NCI-H69 (cell line): ENCODE measurements at regions not wholly inside any gene's neighbourhood (a gene's known extent, or its start where the extent isn't known, plus 50 kb on each side); places are given as distances from the start of the nearest gene placed in this dataset.
"Not testable (repeated sequence)": the region's sequence is repeated elsewhere in the genome, so short reads cannot be mapped to it uniquely, and the experiment has no call there.

ENCODE experiments used
- DNase-seq: peaks from one replicate; lab custom pipeline; 2025; lab: John Stamatoyannopoulos, UW

DNA sequence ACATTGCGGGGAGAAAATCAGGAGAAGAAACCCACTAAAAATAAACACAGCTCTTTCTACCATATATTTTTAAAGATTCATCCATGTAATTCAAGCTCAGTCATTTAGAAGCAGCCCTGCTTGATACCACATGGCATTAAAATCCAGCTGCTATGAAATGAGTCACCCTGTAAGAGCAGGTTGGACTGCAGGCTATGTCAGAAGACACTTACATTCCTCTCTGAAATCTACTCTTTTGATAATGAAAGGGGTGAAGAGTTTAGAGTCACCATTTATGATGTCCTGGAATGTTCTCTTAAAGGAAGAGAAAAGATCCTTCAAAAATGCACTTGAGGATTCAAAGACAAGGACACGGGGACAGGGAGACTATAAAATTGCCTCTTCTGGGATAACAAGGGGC, 100.6 kb upstream of the APCDD1 start:
- peak; percentile 80 for DNase-seq

- DNase-seq: no peak
Observed at GRCh38 chr18:10354241-10354811, 100.1 kb upstream of the APCDD1 start.

DNA sequence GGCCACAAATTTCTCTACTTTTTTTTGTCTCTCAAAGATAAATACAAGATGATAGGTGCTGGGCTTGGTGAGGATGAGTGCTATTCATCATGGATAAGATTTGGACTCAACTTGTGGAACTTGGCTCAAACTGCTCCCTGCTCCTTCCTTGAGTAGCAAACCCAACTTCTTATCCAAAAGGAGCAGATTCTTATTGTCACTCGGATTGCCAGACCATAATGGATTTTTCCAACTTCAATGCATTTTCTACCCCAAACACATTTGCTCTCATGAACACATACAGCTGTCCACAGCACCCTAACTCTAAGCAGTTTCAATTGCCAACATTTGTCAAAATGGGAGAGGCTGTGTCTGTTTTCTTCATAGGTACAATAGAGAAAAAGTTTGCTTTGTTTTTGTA, 99.5 kb upstream of the APCDD1 start:
- DNase-seq: no peak

DNA sequence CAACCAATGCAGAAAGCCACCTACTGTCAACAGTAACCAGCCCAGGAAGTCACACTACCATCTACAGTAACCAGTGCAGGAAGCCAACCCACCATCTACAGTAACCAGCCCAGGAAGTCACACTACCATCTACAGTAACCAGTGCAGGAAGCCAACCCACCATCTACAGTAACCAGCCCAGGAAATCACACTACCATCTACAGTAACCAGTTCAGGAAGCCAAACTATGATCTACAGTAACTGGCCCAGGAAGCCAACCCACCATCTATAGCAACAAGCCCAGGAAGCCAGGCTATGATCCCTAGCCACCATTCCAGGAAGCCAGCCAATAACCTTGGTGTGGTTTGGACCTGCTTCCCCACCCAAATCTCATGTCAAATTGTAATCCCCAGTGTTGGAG, 97.4 kb upstream of the APCDD1 start:
- DNase-seq: not testable (repeated sequence)

- no peak for DNase-seq
Observed at GRCh38 chr18:10361660-10362059, 92.8 kb upstream of the APCDD1 start.

GRCh38 chr18:10365021-10365500, 89.4 kb upstream of the APCDD1 start:
- DNase-seq: no peak

- no peak for DNase-seq
Observed at GRCh38 chr18:10365901-10366300, 88.5 kb upstream of the APCDD1 start.

- DNase-seq: no peak
Observed at GRCh38 chr18:10367836-10368235, 86.6 kb upstream of the APCDD1 start.

- DNase-seq: no peak
Observed at GRCh38 chr18:10368456-10369453, 85.7 kb upstream of the APCDD1 start.

- DNase-seq: no peak
Observed at GRCh38 chr18:10370716-10371115, 83.7 kb upstream of the APCDD1 start.

DNA sequence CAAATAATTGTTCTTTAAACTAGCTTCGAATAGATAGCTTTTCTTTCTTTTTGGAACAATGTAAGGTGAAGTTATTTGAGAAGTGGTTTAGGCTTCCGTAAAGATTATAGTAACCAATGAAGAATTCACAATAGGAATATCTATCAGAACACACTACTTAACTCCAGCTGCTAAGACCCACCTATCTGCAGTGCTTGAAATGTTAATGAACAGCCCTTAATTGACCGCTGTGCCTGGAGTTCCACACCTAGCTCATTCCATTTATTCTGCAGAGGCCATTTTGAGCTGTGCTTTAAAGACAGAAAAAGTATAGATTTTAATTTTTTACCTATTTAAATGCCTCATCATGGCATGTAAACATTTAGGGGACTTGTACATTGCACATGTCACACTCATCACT, 83.3 kb upstream of the APCDD1 start:
- DNase-seq: no peak

GRCh38 chr18:10374195-10374594, 80.2 kb upstream of the APCDD1 start:
- DNase-seq: peak; percentile 63

DNA sequence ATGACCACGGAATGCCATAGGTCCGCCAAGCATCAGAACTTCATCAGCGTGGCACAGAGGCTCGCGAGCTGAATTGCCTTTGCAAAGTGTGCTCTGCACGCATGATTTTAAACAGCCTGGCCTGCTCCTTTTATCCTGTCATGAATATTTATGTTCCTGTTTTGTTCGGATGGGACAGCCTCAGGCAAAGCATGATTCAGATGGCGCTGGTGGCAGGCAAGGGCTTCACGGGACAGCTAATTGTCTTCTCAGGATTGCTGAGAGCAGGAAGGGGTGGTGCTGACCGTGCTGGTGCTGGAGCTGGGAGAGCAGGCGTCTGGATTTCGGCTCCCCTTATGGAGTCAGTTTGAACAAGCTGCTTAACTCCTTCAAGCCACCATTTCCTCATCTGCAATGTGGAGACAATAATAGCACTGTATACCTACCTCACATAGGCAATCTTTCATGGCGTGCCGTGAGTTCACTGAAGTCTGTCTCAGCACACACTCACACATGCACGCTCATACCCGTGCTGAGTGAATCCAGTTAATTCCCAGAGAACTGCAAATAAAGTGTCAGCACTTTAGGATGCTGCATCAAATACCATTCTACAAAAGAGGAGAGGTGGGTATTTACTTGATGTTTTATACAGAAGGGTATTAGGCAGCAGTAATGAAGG, 79.7 kb upstream of the APCDD1 start:
- DNase-seq: peak; percentile 97

GRCh38 chr18:10376731-10377130, 77.7 kb upstream of the APCDD1 start:
- peak; percentile 94 for DNase-seq

GRCh38 chr18:10377956-10378355, 76.5 kb upstream of the APCDD1 start:
- DNase-seq: no peak

- peak; percentile 48 for DNase-seq
Observed at GRCh38 chr18:10378688-10379420, 75.6 kb upstream of the APCDD1 start.

DNA sequence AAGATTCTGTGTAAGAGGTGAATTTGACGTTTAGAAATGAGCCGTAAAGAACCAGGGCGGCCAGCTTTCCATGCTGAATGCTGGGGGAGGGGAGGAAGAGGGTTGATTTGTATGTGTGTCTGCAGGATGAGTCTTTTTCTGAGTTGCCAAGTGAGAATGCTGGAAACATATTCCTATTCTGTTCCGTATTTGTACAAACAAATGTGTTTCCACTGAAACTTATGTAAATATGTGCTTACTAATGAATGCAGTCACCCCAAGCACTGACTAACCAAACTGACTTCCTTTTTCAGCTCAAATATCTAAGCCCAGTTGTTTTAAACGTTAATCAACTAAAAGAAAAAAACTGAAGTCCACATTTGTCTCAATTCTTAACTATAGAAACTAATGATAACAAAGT, 74.9 kb upstream of the APCDD1 start:
- DNase-seq: peak; percentile 58

- DNase-seq: no peak
Observed at GRCh38 chr18:10381516-10381915, 72.9 kb upstream of the APCDD1 start.

- DNase-seq: peak; percentile 73
Observed at GRCh38 chr18:10381951-10382350, 72.5 kb upstream of the APCDD1 start.

GRCh38 chr18:10386049-10386448, 68.4 kb upstream of the APCDD1 start:
- no peak for DNase-seq

- DNase-seq: no peak
Observed at GRCh38 chr18:10386956-10387355, 67.5 kb upstream of the APCDD1 start.

DNA sequence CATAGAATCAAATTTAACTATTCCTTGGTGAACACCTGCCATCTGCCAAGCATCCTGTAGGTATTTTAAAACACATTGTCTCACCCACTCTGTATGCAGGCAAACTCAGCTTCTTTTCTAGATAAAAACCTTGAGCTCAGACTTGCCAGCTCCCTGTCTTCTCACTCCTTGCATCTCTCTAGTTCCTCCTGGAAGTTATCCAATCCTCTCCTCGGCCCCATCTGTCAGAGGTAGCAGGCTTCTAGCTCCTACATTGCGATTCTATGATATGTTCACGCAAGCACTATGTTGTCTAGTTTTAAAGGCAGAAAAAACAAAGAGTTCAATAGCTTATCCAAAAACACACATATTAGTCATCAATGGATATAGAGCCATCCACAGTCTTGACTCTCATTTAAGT, 67.0 kb upstream of the APCDD1 start:
- no peak for DNase-seq
